Fibroblast of the aortic adventitia (primary cell): ENCODE measurements at regions not wholly inside any gene's neighbourhood (a gene's known extent, or its start where the extent isn't known, plus 50 kb on each side); places are given as distances from the start of the nearest gene placed in this dataset.
"Not testable (repeated sequence)": the region's sequence is repeated elsewhere in the genome, so short reads cannot be mapped to it uniquely, and the experiment has no call there.

ENCODE experiments used
- DNase-seq: peaks from one replicate; pipeline ENCODE4 v3.0.0-alpha.2; 2010; ENCODE audit warnings: low read depth
- H3K4me3 ChIP-seq: 2 replicates; pipeline ENCODE4 v1.5.1; 2011; ENCODE audit warnings: low read depth, mild to moderate bottlenecking, control low read depth, low read length, moderate library complexity
- TF ChIP-seq, protein P1 (sequence below): IDR thresholded peaks from 2 replicates; pipeline ENCODE4 v1.5.1; 2011; ENCODE audit warnings: mild to moderate bottlenecking, low read length, control low read depth, inconsistent platforms; ENCODE audit not compliant: insufficient read depth

DNA sequence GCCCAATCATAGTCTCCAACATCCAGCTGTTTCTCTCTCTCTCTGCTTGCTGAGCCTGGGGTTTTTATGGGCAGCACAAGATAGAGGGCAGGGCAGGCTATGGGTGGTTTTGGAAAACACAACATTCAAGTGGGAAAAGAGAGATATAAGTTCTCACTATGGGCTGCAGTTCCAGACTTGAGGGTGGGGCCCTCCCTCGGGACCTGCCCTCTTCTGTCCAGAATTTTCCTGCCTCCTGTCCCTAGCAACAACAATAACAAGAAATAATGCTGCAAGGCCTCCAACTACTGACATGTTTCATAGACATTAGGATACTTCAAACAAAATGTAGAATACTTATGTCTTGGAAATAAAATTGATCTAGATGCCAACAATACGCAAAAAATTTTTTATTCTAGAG lies 107.8 kb downstream of the C18orf54 start:
- TF ChIP-seq, protein P1, sequence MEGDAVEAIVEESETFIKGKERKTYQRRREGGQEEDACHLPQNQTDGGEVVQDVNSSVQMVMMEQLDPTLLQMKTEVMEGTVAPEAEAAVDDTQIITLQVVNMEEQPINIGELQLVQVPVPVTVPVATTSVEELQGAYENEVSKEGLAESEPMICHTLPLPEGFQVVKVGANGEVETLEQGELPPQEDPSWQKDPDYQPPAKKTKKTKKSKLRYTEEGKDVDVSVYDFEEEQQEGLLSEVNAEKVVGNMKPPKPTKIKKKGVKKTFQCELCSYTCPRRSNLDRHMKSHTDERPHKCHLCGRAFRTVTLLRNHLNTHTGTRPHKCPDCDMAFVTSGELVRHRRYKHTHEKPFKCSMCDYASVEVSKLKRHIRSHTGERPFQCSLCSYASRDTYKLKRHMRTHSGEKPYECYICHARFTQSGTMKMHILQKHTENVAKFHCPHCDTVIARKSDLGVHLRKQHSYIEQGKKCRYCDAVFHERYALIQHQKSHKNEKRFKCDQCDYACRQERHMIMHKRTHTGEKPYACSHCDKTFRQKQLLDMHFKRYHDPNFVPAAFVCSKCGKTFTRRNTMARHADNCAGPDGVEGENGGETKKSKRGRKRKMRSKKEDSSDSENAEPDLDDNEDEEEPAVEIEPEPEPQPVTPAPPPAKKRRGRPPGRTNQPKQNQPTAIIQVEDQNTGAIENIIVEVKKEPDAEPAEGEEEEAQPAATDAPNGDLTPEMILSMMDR, result no peak
- no peak overlapping the region for H3K4me3 ChIP-seq
- DNase-seq, result no peak

DNA sequence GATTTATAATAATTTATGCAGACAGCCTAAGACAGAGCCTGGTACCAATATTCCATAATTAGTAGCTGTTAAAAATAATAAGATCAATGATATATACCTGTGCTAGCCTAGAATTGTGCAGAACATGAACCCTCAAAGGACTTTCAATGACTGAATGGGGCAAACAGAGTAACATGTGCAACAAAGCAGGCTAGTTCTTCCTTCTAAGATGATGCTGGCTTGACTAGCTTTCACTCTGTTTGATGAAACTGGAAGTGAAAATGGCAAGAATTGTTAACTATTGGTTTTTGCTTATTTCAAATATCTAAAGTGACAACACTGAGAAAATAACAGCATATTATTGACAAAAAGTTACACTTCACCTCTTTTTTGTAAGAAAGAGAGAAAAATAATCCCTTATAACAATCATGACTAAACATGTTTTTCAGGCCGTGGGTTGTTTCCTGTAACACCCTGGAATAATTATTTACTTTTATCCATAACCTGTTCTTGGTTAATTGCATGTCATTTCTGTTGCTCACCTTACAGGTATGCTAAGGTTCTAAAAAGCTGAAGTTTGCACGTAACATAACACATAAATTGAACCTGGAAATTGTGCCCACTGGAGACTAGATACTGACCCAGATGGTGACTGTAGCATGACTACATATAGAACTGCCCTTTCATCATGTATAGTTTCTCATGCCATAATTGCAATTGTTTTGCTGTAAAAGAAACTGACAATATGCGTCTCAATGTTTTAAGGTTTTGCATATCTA lies 108.7 kb downstream of the C18orf54 start:
- no peak for DNase-seq
- H3K4me3 ChIP-seq, result no peak overlapping the region
- TF ChIP-seq, protein P1, result no peak

DNA sequence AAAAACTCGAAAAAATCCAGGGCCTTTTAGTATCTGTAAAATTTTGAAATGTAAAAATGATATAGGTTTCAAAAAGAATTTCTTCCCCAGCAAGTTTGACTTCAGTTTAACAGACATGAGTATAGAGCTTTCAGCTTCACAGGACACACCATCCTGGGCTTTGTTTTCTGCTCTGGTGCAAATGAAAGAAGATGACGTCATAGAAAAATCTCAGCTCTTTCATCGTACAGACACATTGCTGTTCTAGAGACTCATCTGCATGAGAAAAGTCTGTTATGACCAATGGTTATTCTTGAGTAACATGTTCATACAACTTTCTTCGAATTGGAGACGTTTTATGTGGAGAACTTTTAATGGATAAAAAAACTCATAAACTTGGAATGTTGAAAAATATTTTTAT lies 111.7 kb upstream of the DYNAP start:
- no peak for DNase-seq
- no peak overlapping the region for H3K4me3 ChIP-seq
- TF ChIP-seq, protein P1, result no peak

DNA sequence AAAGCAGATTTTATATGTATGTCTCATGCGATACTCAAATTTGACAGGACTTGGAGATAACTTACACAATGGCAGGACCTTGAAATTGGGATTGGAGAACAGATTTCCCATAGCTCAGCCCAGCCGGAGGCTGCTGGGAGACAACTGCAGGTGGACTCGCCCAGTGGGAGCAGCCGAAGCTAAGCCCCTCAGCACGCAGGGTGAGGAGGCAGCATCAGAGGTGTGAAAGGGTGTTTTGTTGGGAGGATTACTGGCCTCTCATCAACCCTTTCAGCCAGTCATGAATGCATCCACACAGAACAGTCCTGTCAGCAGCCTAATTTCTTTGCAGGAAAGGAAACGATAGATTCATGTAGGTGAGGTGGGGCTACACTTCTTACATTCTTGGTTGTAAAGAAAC lies 110.4 kb upstream of the DYNAP start:
- TF ChIP-seq, protein P1, result no peak
- H3K4me3 ChIP-seq, result no peak overlapping the region
- DNase-seq, result no peak

DNA sequence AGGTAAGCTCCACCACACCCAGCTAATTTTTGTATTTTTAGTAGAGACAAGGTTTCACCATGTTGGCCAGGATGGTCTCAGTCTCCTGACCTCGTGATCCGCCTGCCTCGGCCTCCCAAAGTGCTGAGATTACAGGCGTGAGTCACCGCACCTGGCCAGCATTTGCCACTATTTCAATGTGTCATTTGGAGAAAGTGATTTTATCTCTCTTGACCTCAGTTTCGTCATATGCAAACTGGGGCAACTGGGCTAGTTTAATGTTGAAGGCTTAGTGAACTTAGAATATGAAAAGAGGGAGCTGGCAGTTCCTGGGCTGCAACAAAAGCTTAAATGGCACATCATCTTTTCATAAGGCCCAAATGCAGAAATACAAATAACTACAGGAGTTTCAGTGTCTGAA lies 88.6 kb upstream of the DYNAP start:
- not testable (repeated sequence) for H3K4me3 ChIP-seq, DNase-seq

DNA sequence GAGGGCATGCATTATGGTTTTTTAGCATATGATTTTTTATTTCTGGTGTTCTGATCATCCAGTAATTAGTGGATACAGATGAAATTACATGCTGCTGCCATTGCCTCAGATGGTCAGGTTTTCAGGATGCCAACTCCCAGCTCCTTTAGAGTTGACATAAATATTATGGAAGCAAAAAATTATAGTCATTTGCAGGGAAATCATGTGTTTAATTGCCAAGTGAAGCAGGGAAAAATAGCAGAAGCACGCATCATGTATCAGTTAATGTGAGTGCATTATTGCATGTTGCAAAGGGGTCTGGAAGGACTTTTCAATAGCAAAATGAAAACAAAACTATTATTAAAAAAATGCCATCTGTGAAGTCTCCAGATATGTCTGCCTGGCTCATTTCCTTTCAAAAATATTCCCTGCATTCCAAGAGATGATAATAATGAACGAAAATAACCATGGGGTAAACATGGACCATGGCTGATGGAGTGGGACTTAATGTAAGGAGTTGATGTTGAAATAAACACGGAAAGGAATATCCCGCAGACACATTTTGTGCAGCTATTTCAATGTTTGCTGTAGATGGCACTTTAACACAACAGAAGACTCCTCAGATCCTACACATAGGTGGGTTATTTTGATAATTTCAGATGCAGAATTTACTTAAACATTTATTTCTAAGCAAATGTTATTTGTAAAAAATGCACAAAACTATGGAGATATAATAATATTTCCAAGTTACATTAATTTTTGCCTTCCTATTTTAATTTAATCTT lies 87.7 kb upstream of the DYNAP start:
- DNase-seq, result peak; percentile 1
- H3K4me3 ChIP-seq, result no peak overlapping the region
- TF ChIP-seq, protein P1, result no peak

DNA sequence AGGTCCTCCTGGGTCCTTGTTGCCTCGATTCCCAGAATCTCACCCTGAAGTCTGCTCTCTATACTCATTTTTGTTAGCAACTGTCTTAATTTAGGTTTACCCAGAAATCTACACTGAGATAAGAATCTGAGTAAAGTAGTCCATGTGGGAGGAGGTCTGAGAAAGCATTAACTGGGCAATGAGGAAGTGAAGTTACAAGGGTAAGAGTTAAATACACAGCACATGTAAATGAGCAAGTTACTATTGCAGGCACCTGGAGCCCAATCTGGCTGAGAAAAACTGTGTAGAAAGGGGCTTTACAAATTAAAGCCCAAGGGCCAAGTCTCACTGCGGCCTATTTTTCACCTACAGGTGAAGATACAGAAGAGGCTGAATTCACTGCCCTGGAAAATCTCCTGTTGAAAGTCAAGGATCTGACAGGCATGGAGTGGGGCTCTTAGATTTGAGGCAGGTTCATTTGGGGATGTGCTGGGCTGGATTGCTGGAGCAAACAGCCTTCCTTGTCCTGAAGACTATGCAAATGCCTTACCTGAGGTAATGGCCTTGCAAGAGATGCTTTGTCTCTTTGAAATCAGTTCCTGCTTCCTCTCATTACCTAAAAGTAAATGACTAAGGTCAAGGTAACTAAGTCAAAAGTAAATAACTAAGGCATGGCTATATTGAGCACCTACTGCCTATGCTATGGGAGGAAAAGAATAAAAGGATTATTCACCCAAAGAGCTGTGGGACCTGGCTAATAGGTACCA lies 84.4 kb upstream of the DYNAP start:
- DNase-seq, result no peak
- TF ChIP-seq, protein P1, result no peak
- H3K4me3 ChIP-seq, result no peak overlapping the region
